HG03558 (cell line): ENCODE measurements at regions not wholly inside any gene's neighbourhood (a gene's known extent, or its start where the extent isn't known, plus 50 kb on each side); places are given as distances from the start of the nearest gene placed in this dataset.

ENCODE experiments used
- ATAC-seq: cut with Tn5 transposase; IDR thresholded peaks from one replicate; pipeline ENCODE4 v1.9.1; 2021; ENCODE audit warnings: moderate number of reproducible peaks; ENCODE audit not compliant: unreplicated experiment; ENCODE audit errors: extremely low read depth

DNA sequence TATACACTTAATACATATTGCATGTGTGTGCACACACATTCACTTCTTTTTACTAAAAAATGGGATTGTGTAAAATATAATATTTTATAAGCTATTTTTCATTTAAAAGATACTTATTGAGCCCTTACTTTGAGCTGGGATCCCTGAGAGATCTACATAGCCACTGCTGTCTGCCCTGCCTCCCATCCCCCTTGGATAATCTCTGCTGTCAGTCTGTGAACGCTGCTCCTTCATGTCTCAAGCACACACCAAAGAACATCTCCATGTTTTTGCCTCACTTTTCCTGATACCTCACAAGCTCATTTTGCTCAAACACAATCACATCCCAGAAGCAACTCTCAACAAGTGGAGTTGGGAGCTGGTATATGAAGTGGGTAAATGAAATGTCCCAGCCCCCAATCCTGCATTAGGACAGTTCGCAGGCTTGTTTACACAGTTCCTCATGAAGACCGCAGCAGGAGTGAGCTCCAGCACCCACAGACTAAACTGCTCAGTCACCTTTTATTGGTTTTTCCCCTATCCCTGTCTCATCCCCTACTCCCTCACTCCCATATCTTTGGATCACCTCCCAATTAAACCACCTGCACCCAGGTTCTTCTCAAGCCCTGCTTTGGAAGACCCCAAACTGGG is 108.3 kb upstream of the FRY start:
- ATAC-seq: no peak

DNA sequence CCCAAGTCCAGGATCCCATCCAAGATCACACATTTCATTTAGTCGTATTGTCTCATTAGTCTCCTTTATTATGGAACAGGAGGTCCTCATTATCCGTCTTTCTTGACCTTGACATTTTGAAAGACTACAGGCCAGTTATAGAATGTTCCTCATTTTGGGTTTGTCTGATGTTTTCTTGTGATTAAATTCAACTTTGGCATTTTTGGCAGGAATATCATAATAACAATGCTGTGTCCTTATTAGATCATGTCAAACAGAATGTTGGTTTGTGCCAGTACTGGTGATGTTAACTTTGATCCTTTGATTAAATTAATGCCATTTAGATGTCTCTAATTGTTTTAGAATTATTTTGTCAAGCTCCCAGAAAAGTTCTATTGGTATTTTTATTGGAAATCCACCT is 106.5 kb upstream of the FRY start:
- no peak for ATAC-seq

DNA sequence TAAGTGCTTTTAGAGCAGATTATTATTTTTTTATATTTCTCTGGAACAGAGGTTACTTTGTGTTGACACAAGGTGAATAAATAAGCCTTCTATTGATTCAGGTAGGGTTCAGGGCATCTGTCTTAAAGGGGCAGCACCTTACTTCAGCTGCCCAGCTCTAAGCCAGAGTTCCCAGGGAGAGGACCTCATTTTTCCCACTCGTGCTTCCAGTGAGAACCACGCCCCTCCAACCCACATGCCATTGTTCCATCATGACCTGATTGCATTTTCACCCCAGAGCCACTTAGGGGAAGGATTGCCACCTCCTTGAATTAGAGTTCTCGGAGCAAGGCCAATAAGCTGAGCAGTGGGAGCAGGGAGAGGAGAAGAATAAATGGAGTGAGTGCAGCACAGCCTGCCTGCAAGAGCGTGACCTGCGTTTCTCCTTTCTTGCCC is 104.3 kb upstream of the FRY start:
- no peak for ATAC-seq

DNA sequence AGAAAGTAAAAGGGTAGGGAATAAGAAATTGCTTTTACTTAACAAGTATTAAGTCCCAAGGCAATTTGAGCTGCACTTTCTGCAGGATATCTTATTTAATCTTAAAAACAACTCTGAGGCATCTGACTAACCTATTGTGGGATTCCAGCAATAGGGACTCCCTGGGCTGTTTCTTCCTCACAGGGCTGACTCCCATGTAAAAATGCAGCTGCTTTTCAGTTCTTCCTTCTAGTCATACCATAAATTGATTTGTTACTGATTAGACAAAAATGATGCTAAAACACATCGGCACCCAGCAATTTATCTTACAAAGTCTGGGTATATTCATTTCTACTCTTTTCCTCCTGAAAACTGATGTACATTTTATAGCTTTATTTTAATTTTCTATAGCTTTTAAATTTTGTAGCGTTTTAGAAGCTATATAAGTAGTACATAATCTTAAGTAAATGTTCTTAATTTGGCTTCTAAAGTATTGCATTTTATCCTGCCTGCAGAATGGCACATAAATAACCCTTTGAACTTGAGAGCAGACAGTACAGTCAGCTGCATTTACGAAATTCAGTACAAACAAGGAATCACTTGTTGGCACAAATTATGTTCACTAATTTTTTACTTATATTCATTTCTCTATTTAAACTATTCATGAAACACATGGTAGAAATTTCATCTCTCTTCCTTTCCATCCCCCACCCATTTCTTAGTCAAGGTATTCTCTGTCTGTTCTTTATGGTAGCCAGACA is 102.4 kb upstream of the FRY start:
- no peak for ATAC-seq

DNA sequence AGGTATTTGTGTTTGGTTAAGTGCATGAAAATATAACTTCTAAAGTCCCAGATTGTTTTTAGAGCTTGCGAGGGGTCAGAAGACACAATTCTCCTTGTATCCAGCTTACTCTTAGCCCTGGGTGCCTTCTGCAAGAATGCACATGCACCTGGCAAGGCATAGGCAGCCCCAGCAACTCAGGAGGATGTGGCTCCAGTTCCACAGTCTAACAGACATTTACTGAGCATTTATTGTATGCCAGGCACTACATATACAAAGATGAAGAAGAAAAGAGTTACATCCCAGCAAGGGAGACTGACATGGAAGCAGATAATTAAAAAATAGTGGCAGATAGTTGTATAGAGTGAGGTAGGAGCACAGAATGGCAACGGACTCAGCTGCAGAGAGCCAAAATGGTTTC is 101.1 kb upstream of the FRY start:
- peak; percentile 21 for ATAC-seq

DNA sequence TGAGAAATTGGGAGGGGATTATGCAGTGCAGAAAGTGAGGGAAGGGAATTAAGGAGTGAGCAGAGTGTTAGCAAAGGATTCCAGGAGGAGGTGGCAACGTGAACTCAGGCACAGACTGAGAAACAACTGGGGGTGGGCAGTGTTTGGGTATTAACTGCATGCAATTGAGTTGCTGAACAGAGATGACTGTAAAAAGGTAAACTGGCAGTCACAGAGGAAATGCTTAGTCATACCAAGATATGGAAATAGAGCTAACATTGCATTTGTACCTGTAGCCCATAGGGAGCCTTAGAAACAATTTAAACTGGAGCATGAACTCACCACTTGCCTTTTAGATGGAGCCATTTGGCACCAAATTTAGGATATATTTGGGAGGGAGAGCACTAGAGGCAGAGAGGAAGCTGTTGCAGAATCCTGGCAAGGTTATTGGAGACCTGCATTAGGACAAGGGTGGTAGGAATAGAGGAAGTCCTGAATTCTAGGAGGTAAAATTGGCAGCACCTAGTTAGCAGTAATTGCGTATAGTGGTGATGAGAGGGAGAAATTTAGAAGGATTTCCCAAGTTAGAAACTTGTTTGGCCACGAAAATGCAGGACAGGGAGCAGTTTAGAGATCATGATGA is 100.6 kb upstream of the FRY start:
- ATAC-seq: peak; percentile 99

DNA sequence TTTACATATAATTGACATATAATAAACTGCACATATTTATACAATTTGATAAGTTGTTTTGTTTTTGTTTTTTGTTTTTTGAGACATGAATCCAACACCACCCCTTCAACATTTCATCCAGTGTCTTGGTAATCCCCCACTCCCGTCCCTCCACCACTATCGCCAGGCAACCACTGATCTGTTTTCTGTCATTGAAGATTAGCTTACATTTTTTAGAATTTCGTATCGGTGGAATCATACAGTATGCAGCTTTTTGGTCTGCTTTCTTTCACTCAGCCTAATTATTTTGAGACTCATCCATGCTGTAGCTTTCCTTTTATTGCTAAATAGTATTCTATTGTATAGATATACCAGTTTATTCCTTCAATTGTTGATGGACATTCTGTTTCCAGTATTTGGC is 94.1 kb upstream of the FRY start:
- no peak for ATAC-seq

DNA sequence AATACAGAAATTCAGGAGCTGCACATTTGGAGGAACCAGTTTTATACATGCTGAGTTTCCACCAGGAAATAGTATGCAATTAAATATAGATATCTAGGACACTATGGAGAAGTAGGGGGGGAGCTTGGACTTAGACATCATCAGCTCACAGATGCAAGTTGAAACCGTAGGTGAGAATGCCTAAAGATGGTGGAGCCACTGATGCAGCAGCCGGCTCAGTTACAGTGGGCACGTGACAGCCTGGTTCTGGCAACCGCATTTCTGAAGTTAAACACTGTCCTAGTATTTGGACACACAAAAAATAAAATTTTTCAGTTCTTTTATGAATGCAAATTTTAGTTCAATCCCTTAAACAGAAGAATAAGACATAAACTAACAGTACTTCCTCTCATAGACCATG is 91.5 kb upstream of the FRY start:
- ATAC-seq: no peak

DNA sequence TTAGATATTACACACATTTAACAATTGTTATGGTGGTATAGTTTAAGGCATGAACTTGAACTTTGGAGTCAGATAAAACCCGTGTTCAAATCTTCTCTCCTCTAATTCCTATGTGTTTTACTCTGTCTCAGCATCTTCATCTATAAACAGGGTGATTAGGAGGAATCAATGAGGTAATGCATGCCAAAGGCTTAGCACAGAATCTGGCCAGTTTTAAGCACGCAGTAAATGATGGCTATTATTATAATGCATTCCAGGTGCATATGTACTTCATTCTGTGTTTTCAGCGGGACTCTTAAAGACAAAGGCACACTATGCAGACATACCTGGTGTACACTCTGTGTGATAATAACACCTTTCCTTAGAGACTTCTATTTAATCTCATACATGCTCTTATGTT is 88.0 kb upstream of the FRY start:
- ATAC-seq: no peak

DNA sequence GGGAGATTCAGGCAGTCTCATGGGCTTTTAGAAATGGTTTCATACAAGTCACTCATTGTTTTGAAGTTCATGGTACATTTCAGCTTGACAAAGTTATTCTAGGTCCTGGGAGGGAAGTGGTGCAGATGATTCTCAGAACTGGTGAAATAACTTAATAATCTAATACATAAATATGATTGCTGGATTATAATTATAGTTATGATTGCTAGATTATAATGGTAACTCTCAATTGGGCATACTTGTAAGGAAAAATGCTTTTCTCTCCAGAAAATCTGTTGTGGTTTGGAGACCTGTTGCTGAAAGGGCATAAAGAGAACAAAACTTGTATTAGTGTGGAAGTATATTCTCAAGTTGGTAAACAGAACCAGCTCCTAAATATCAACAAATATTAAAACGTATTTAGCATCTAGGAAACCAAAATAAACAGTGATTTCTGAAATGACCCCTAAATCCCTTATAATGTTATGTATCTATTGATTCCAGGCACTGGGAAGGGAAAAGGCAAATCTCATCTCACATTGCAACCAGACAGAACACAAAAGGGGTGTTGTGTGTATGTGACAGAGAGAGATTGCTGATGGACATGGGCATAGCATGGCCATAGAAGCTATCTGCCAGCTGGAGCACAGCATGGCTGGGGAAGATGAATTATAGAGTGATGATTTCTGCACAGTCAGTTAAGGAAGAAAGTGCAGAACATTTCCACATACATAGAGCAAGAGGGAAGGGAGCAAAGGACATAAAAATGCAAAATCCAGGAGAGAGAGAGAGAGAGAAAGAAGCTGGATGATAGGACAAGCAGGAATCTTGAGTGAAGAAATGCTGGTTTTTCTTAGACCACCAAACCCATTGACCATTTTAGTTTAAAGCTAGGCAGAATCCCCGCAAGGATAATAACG is 87.1 kb upstream of the FRY start:
- ATAC-seq: no peak

DNA sequence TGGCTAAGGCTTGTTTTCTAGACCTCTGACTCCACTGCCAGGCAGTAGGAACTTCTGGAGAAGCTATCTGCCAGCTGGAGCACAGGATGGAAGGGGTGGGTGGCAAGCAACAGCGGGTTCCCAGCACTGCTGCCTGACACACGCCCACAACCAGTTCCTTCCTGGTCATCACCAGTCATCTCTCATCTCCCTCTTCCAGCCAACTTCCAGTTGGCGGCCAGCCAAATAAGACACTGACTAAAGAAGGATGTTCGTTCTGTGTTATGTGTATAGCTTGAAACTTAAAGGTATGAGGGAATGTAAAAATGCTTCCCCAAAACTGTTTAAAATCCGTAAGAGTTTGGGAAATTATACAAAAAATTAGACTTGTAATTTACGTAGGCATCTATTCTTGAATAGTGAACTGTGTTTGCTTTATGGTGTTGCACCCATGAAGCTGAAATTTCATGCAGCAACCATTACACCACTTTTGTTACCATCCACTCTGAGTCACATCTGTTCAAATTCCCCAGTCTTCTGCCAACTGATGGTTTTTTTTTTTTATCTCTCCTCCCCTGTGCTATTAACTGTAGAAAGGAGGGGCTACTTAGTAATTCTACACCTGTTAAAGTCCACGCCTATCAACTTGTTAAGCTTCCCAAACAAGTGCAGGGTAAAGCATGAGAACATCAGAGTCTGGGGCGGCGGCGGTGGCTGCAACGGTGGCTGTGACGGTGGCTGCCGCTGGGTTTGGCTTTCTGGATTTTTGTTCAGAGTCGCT is 86.2 kb upstream of the FRY start:
- ATAC-seq: no peak

DNA sequence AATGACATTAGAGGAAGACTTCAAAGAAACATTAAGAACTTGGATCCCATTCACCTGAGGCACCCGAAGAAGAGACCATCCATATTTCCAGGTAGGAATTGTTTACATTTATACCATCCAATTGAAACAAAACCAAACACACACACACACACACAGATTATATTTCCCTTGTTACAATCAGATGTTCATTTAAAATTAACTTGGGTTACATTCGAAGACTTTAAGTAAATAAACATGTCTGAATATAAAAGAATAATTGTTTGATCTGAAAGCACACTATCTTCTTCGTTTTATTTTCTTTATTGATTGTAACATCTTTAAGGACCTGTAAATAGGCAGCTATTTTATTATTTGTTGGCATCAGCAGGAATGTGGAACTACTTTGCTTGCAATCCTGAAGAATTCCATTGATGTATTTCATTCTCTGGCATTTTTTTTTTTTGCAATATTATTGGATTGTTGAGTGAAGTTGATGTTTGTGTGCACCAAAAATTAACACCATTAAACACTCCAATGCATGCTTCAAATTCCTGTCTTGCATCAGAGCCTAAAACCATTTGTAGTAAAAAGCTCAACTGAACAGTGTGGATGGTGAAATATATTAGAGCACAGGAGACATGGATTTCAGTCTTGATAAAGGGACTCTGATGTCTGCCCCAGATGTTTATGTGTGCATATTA is 85.3 kb upstream of the FRY start:
- ATAC-seq: no peak

DNA sequence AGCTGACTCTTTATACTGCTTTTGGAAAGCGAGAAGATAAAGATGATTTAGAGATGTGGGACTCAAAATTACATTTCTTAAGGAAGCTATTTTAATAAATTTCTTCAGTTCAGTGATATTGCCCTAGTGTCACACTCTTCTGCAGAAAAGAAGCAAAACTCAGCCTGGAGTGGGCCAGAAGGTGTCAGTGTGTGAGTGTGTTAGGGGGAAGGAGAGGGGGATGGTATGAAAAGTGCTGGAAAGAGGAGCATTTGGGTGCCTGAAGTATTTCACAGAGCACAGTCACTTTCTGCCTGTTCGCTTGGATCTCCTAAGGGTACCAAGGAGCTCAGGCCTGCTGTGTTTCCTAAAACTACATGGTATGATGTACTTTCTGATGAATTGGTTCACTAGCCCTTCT is 84.5 kb upstream of the FRY start:
- ATAC-seq: no peak

DNA sequence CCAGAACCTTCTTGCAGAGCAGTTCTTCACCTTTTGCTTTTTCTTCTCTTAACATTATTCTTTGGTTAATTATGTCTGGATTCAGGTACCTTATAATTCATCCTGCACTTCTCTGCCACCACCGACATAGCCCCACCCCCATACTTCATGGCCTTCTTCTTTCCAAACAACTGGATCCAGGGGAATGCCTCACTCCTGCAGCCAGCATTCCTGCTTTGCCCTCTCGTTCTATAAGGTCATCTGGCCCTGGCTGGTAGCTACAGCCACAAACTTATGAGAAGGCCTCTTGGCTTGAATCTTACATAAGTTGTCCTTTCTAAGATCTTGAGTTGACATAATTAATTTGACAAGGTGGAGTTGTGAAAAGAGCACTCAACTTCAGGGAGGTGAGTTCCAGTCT is 84.1 kb upstream of the FRY start:
- ATAC-seq: no peak

DNA sequence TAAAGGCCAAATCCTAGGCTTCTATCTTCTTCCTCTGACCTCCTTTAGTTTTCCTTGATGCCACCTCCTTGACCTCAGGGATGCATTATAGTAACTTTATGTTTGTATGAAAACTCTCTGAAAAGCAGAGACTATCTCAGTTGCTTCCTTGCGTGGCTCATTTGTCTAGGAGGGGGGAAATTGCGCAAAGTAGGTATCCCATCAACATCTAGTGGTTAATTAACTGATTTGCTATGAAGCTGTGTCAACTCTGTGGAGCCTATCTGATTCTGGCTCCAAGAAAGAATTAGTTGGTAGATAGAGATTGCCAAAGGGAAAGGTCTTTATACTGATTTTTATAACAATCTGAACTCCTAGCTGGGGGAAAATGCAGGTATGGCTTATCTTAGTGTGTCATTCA is 82.1 kb upstream of the FRY start:
- ATAC-seq: no peak

DNA sequence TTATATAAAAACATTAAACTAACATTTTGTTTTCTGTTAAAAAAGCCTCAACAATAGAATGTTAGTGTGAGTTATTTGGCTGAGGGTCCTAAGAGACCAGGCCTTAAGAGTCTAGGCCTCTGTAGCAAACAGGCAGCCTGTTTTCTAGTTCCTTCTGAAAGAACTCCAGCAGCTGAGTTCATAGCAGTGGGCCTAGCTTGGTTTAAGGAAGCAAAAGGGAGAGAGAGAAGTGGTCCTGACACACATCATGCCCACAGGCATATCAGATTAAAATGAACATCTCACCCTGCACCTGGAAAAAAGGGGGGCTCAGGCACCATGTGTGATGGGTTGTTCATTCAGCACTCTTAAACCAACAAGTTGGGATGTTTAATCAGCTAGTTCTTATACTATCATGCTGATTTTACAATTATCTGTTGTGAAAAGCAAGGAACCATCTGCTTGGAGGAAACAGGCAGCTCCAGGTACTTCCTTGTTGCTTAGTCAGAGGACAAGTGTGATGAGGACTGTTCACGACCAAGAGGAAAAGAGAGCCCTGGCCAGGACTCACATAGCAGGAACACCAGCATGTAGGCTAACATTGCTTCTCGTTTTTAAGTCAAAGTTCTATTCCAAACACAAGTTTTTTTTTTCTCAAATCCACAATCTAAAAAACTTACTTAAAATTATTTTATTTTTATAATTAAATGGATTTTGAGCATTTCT is 81.3 kb upstream of the FRY start:
- ATAC-seq: no peak

DNA sequence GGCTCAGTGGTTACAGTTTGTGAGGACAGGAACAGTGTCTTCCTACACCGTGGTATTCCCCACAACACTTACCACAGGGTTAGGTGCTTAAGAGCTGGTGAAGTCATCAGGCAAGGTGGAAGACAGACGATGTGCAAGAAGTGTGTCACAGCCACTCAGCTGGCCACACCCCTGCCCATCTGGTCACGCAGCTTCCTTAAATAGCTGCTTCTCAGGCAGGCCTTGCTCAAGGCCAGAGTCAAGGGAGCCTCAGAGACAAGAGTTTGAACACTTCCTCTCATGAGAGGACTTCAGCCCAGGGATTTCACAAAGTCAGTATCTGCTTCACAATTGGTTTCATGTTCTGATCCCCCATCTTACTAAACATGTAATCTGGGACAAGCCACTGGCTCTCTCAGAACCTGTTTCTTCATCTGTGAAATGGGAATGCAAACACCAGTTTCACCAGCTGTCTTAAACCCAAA is 80.3 kb upstream of the FRY start:
- ATAC-seq: peak; percentile 95

DNA sequence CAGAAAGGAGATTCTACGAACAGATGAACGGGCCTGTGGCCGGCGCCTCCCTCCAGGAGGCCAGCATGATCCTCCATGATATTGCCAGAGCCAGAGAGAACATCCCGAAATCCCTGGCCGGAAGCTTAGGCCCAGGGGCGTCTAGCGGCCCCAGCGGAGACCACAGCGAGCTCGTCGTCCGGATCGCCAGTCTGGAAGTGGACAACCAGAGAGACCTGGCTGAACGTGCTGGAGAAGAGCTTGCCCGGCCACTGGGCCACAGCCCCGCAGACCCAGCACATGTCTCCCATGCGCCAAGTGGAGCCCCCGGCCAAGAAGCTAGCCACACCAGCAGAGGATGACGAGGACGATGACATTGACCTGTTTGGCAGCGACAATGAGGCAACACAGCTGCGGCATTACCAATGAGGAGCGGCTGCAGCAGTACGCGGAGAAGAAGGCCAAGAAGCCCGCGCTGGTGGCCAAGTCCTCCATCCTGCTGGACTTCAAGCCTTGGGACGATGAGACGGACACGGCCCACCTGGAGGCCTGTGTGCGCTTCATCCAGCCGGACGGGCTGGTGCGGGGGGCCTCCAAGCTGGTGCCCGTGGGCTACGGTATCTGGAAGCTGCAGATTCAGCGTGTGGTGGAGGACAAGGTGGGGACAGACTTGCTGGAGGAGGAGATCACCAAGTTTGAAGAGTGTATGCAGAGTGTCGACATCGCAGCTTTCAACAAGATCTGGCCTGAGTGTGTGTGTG is 78.8 kb upstream of the FRY start:
- ATAC-seq: no peak
